Prostate gland (tissue), 2 donors: ENCODE measurements at regions not wholly inside any gene's neighbourhood (a gene's known extent, or its start where the extent isn't known, plus 50 kb on each side); places are given as distances from the start of the nearest gene placed in this dataset.

Experiments
- DNase-seq: peaks from one replicate; pipeline ENCODE4 v3.0.0-alpha.2; 2019; ENCODE audit warnings: low spot score
- H3K27ac ChIP-seq, 2 donors: fragments of 200-600 bp; sonication (generic); 2 replicates each; pipeline ENCODE4 v1.5.1; 2017 to 2019
- H3K27me3 ChIP-seq: fragments of 200-600 bp; sonication (generic); replicated peaks from 2 replicates; pipeline ENCODE4 v1.5.1; 2019; ENCODE audit not compliant: insufficient read depth
- H3K36me3 ChIP-seq, 2 donors: fragments of 200-600 bp; sonication (generic); 1 replicate in 1 of 2; 2 replicates in 1 of 2; pipeline versions ENCODE4 v1.5.1 to v1.8.1; 2017 to 2019
- H3K4me1 ChIP-seq: fragments of 200-600 bp; sonication (generic); replicated peaks from 2 replicates; pipeline ENCODE4 v1.5.1; 2019
- H3K4me3 ChIP-seq, 2 donors: fragments of 200-600 bp; sonication (generic); 2 replicates each; pipeline ENCODE4 v1.5.1; 2017 to 2019
- H3K9me3 ChIP-seq: fragments of 200-600 bp; sonication (generic); 2 replicates; pipeline ENCODE4 v1.5.1; 2017
- CTCF ChIP-seq, 4 experiments: fragments of 200-600 bp in 2 of 4; fragments of 450-650 bp in 2 of 4; sonication (generic) in 2 of 4; IDR thresholded peaks; 1 replicate in 3 of 4; 2 replicates in 1 of 4; pipeline ENCODE4 v1.5.1; 2016 to 2019; ENCODE audit warnings: antibody characterized with exemption in 4 of 4, mild to moderate bottlenecking in 2 of 4, moderate library complexity in 2 of 4
- POLR2A ChIP-seq: fragments of 450-650 bp; IDR thresholded peaks from one replicate; pipeline ENCODE4 v1.6.1; 2016; ENCODE audit warnings: antibody characterized with exemption, mild to moderate bottlenecking
- POLR2AphosphoS5 ChIP-seq: sonication (generic); formaldehyde crosslinking; IDR thresholded peaks from one replicate; pipeline ENCODE4 v1.6.1; 2017; ENCODE audit warnings: antibody characterized with exemption
- WGBS: methylation state at CpG from one replicate; pipeline ENCODE4 v1.1.5; 2018; 5-methylcytosine and 5-hydroxymethylcytosine counted together
- intact Hi-C: fragments of 100-400 bp; cut with DNase I; formaldehyde crosslinking; loops from one replicate; pipeline ENCODE4 v1.14.2; 2022

DNA sequence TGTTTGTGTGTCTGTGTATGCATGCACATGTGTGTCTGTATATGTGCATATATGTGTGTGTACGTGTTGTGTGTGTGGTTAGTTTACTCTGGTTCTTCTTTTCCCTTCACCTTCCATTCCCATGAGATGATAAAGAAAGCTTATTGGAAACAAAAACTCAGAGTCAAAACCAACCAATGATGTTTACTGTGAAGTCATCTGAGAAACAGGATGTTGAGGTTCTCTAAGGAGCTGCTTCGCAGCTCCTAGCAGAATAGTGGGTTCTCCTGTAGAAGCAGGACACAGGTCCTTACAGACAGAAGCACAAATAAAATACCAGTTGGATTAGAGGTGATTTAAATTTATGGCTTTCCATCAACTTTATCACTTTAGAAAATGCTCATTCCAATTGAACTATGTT, 256.1 kb upstream of the PLET1 start:
- no peak for DNase-seq
- no peak overlapping the region for H3K27ac ChIP-seq
- H3K4me1 ChIP-seq: no peaks in the 10 kb centered on the region
- intact Hi-C loops: no loop called here
- no peaks in the 10 kb centered on the region for H3K9me3 ChIP-seq
- 90% methylated on average over 2 of the region's 2 CpGs for WGBS
- H3K27me3 ChIP-seq: no peaks in the 10 kb centered on the region
- TF ChIP-seq POLR2AphosphoS5 (no peak), POLR2A (no peak), CTCF (IDR thresholded peaks at IDR 0.05) (no peak)
- no peaks in the 10 kb centered on the region for H3K36me3 ChIP-seq
- H3K4me3 ChIP-seq: no peak overlapping the region

DNA sequence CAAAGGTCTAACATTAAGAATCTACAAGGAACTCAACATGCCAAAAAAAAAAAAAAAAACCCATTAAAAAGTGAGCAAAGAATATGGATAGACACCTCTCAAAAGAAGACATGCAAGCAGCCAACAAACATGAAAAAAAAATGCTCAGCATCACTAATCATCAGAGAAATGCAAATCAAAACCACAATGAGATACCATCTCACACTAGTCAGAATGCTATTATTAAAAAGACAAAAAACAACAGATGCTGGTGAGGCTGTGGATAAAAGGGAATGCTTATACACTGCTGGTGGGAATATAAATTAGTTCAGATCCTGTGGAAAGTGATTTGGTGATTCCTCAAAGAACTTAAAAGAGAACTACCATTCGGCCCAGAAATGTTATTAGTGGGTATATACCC, 257.7 kb upstream of the PLET1 start:
- Histone ChIP-seq H3K4me3 (no peak overlapping the region), H3K4me1 (no peaks in the 10 kb centered on the region), H3K27ac (no peak overlapping the region), H3K36me3 (no peaks in the 10 kb centered on the region), H3K9me3 (no peaks in the 10 kb centered on the region), H3K27me3 (no peaks in the 10 kb centered on the region)
- WGBS: 82% methylated on average over 1 of the region's 1 CpG
- DNase-seq: no peak
- TF ChIP-seq POLR2A: no peak
- TF ChIP-seq CTCF (IDR thresholded peaks at IDR 0.05): no peak
- no peak for TF ChIP-seq POLR2AphosphoS5
- intact Hi-C loops: no loop called here

DNA sequence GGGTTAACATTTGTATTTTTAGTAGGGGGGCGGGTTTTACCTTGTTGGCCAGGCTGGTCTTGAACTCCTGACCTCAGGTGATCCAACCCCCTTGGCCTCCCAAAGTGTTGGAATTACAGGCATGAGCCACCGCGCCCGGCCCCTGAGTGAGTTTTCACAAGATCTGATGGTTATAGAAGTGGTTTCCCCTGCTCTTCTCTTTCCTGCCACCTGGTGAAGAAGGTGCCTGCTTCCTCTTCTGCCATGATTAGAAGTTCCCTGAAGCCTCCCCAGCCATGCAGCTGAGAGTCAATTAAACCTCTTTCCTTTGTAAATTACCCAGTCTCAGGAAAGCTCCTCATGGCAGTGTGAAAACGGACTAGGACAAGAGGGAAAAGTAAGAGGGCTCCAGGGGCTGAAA, 259.1 kb upstream of the PLET1 start:
- Histone ChIP-seq H3K27me3 (no peaks in the 10 kb centered on the region), H3K9me3 (no peaks in the 10 kb centered on the region), H3K4me1 (no peaks in the 10 kb centered on the region), H3K36me3 (no peaks in the 10 kb centered on the region), H3K27ac (no peak overlapping the region), H3K4me3 (no peak overlapping the region)
- TF ChIP-seq CTCF (IDR thresholded peaks at IDR 0.05) (no peak), POLR2AphosphoS5 (no peak), POLR2A (no peak)
- no peak for DNase-seq
- intact Hi-C loops: no loop called here
- 77% methylated on average over 5 of the region's 5 CpGs for WGBS

DNA sequence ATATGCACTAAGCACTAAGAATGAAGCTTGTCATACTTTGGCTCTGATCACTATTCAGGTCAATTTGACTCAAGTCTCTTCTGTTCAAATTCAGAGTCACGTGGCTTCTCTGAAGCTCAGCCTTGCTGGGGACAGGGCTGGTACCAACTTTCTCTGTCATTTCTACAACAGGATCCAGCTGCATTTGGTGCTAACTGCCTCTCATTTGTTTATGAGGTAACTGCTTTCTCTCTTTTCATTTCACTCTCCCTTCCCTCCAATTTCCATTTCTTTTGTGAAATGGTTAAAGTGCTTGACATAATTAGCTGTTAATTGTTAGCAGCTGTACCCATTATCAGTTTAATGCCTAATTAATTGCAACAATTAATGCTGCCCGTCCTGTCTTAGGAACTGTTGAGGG, 259.7 kb upstream of the PLET1 start:
- TF ChIP-seq CTCF (IDR thresholded peaks at IDR 0.05) (no peak), POLR2A (no peak), POLR2AphosphoS5 (no peak)
- DNase-seq: no peak
- Histone ChIP-seq H3K4me3 (no peak overlapping the region), H3K4me1 (no peaks in the 10 kb centered on the region), H3K27ac (no peak overlapping the region), H3K36me3 (no peaks in the 10 kb centered on the region), H3K9me3 (no peaks in the 10 kb centered on the region), H3K27me3 (no peaks in the 10 kb centered on the region)
- intact Hi-C loops: no loop called here
- WGBS: 67% methylated on average over 2 of the region's 2 CpGs

DNA sequence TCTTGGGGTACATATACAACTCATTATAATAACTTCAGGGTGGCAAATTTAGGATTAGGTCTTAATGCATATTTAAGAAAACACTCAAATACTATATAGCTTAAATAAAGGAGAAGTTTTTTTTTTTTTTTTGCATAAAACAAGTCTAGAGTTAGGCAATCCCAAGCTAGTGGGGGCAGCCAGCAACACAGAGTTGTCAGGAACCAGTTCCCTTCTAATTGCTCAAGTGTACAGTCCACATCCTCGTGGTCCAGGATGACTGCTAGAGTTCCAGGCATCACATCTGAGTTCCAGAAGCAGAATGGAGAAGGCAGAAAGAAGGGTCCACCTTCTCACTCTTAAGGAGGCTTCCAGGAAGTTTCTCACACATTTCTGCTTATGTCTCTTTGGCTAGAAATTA, 261.9 kb upstream of the PLET1 start:
- WGBS: 95% methylated on average over 1 of the region's 1 CpG
- no peaks in the 10 kb centered on the region for H3K36me3 ChIP-seq
- no peak for DNase-seq
- no peak for TF ChIP-seq CTCF (IDR thresholded peaks at IDR 0.05)
- no peak for TF ChIP-seq POLR2AphosphoS5
- no peak for TF ChIP-seq POLR2A
- no peak overlapping the region for H3K4me3 ChIP-seq
- H3K9me3 ChIP-seq: no peaks in the 10 kb centered on the region
- intact Hi-C loops: no loop called here
- H3K4me1 ChIP-seq: no peaks in the 10 kb centered on the region
- no peak overlapping the region for H3K27ac ChIP-seq
- no peaks in the 10 kb centered on the region for H3K27me3 ChIP-seq
